ENCODE measurements at regions not wholly inside any gene's neighbourhood (a gene's known extent, or its start where the extent isn't known, plus 50 kb on each side); places are given as distances from the start of the nearest gene placed in this dataset.

DNA sequence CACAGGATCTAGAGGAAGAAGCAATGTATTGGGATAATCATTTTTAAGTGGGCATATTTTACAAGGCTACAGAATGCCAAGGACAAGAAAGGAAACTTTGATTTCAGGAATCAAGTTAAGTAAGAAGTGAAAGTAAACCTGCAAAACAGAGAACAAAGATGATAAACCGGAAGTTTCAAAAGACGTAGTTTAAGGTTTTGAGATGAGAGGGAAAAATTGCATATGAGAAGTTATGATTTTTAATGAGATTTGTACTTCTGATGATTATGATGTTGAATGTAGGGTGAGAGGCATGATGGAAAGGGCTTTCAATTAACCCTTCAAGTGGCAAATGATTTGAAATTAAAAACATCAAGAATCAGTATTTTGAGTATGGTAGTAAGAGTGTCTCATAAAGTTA lies 134.9 kb downstream of the CAPZA3 start:
- no peak for TF ChIP-seq POLR2A (IDR thresholded peaks at IDR 0.05)
- TF ChIP-seq, protein P1, sequence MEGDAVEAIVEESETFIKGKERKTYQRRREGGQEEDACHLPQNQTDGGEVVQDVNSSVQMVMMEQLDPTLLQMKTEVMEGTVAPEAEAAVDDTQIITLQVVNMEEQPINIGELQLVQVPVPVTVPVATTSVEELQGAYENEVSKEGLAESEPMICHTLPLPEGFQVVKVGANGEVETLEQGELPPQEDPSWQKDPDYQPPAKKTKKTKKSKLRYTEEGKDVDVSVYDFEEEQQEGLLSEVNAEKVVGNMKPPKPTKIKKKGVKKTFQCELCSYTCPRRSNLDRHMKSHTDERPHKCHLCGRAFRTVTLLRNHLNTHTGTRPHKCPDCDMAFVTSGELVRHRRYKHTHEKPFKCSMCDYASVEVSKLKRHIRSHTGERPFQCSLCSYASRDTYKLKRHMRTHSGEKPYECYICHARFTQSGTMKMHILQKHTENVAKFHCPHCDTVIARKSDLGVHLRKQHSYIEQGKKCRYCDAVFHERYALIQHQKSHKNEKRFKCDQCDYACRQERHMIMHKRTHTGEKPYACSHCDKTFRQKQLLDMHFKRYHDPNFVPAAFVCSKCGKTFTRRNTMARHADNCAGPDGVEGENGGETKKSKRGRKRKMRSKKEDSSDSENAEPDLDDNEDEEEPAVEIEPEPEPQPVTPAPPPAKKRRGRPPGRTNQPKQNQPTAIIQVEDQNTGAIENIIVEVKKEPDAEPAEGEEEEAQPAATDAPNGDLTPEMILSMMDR (IDR thresholded peaks at IDR 0.05) = no peak
